GM12878 (cell line): ENCODE measurements at regions not wholly inside any gene's neighbourhood (a gene's known extent, or its start where the extent isn't known, plus 50 kb on each side); places are given as distances from the start of the nearest gene placed in this dataset.

Source experiments
- ATAC-seq: fragments of 200-7000 bp; cut with Tn5 transposase; 3 replicates; pipeline ENCODE4 v1.9.1; 2020; ENCODE audit warnings: mild to moderate bottlenecking, moderate library complexity
- BruUV-seq: library from RNA; stranded (reverse); fragments of 400-500 nt; replicated peaks from 2 replicates; lab custom pipeline; 2021; lab: Mats Ljungman, UMichigan
- CTCF ChIA-PET: fragments of 300-600 bp; sonication (Branson Sonifier 250); formaldehyde crosslinking; extraction: SDS; loops from one replicate; lab custom pipeline; 2021; ENCODE audit warnings: inconsistent platforms; lab: Yijun Ruan, JAX
- POLR2A ChIA-PET: fragments of 350-600 bp; formaldehyde crosslinking; extraction: SDS; loops from one replicate; lab custom pipeline; 2021; ENCODE audit warnings: inconsistent platforms; lab: Charles Lee
- RAD21 ChIA-PET: fragments of 300-600 bp; sonication (Branson Sonifier 250); formaldehyde crosslinking; loops from one replicate; lab custom pipeline; 2023; ENCODE audit warnings: antibody characterized with exemption; ENCODE audit not compliant: unreplicated experiment; lab: Charles Lee
- SMC1A ChIA-PET: fragments of 300-600 bp; sonication (Branson Sonifier 250); formaldehyde crosslinking; loops from one replicate; lab custom pipeline; 2023; ENCODE audit not compliant: unreplicated experiment, uncharacterized antibody; lab: Charles Lee
- DNase-seq: peaks from one replicate; pipeline ENCODE4 v3.0.0-alpha.2; 2011; ENCODE audit warnings: low read depth, low spot score
- FAIRE-seq: peaks from 3 replicates; lab custom pipeline; 2011; peaks lifted over from hg19 to GRCh38; lab: Jason Lieb, UNC
- H2AFZ ChIP-seq: 2 replicates; pipeline ENCODE4 v1.6.0; 2011; ENCODE audit warnings: low read depth, low read length, control low read depth; ENCODE audit not compliant: control insufficient read depth
- H3K27ac ChIP-seq: 2 replicates; pipeline ENCODE4 v1.5.1; 2011; ENCODE audit warnings: control low read depth; ENCODE audit not compliant: control insufficient read depth, insufficient read depth
- H3K27me3 ChIP-seq, 2 experiments: replicated peaks in 1 of 2; 2 replicates each; pipeline versions ENCODE4 v1.6.0 to v1.6.1; 2011; ENCODE audit warnings: low read length in 1 of 2; ENCODE audit not compliant: control insufficient read depth in 2 of 2, insufficient read depth in 2 of 2
- H3K36me3 ChIP-seq, 2 experiments: 2 replicates each; pipeline ENCODE4 v1.5.1; 2011; ENCODE audit warnings: low read length in 1 of 2; ENCODE audit not compliant: control insufficient read depth in 2 of 2, insufficient read depth in 2 of 2
- H3K4me1 ChIP-seq: 2 replicates; pipeline ENCODE4 v1.6.1; 2011; ENCODE audit warnings: mild to moderate bottlenecking, low read length, moderate library complexity, mixed read lengths; ENCODE audit not compliant: control insufficient read depth, insufficient read depth
- H3K4me2 ChIP-seq: 2 replicates; pipeline ENCODE4 v1.6.0; 2011; ENCODE audit warnings: control low read depth; ENCODE audit not compliant: control insufficient read depth, insufficient read depth
- H3K4me3 ChIP-seq: fragments of 200-600 bp; sonication (generic); 2 replicates; pipeline ENCODE4 v1.5.1; 2016
- H3K79me2 ChIP-seq: 2 replicates; pipeline ENCODE4 v1.6.0; 2011; ENCODE audit warnings: low read length; ENCODE audit not compliant: control insufficient read depth, insufficient read depth
- H3K9ac ChIP-seq: 2 replicates; pipeline ENCODE4 v1.8.0; 2011; ENCODE audit warnings: low read length, control low read depth, mixed read lengths; ENCODE audit not compliant: control insufficient read depth, insufficient read depth
- H3K9me3 ChIP-seq: replicated peaks from 3 replicates; pipeline ENCODE4 v1.5.1; 2011; ENCODE audit warnings: mild to moderate bottlenecking, low read length; ENCODE audit not compliant: control insufficient read depth, insufficient read depth
- H4K20me1 ChIP-seq: 2 replicates; pipeline ENCODE4 v1.6.0; 2011; ENCODE audit not compliant: control insufficient read depth, insufficient read depth
- BCLAF1 ChIP-seq: fragments of 450-650 bp; IDR thresholded peaks from 2 replicates; pipeline ENCODE4 v1.6.1; 2017; ENCODE audit warnings: antibody characterized with exemption, mild to moderate bottlenecking, moderate library complexity
- CBX3 ChIP-seq: fragments of 200-600 bp; sonication (generic); IDR thresholded peaks from 2 replicates; pipeline ENCODE4 v1.6.1; 2016; ENCODE audit warnings: low read depth, borderline replicate concordance
- CEBPZ ChIP-seq: fragments of 150-350 bp; IDR thresholded peaks from 2 replicates; pipeline ENCODE4 v1.6.1; 2016; ENCODE audit warnings: low read depth, low read length
- CHD1 ChIP-seq: IDR thresholded peaks from 2 replicates; pipeline ENCODE4 v1.6.1; 2012; ENCODE audit warnings: low read depth, low read length, improper control_type of control experiment
- CHD2 ChIP-seq: IDR thresholded peaks from 2 replicates; pipeline ENCODE4 v1.6.1; 2011; ENCODE audit warnings: low read depth, low read length, improper control_type of control experiment, borderline replicate concordance
- HDGF ChIP-seq: fragments of 450-650 bp; IDR thresholded peaks from 2 replicates; pipeline ENCODE4 v1.6.1; 2016; ENCODE audit warnings: antibody characterized with exemption
- IRF4 ChIP-seq: IDR thresholded peaks from 2 replicates; pipeline ENCODE4 v1.6.1; 2011; ENCODE audit warnings: low read depth, low read length
- LARP7 ChIP-seq: fragments of 450-650 bp; IDR thresholded peaks from 2 replicates; pipeline ENCODE4 v1.6.1; 2017; ENCODE audit warnings: mild to moderate bottlenecking
- NR2C2 ChIP-seq: IDR thresholded peaks from 2 replicates; pipeline ENCODE4 v1.6.1; 2011; ENCODE audit warnings: borderline replicate concordance, low read depth; ENCODE audit not compliant: control insufficient read depth, insufficient read length
- PAX8 ChIP-seq: fragments of 450-650 bp; IDR thresholded peaks from 2 replicates; pipeline ENCODE4 v1.6.1; 2017; ENCODE audit warnings: mild to moderate bottlenecking, moderate library complexity
- PML ChIP-seq: IDR thresholded peaks from 2 replicates; pipeline ENCODE4 v1.6.1; 2012; ENCODE audit warnings: low read length, inconsistent platforms
- RB1 ChIP-seq: fragments of 450-650 bp; formaldehyde crosslinking; IDR thresholded peaks from 2 replicates; pipeline ENCODE4 v1.6.1; 2017; ENCODE audit warnings: mild to moderate bottlenecking, borderline replicate concordance
- RBBP5 ChIP-seq: fragments of 200-600 bp; sonication (generic); conservative IDR thresholded peaks from 2 replicates; pipeline ENCODE4 v1.6.1; 2016
- SMARCA5 ChIP-seq: fragments of 450-650 bp; IDR thresholded peaks from 2 replicates; pipeline ENCODE4 v1.6.1; 2017; ENCODE audit warnings: mild to moderate bottlenecking
- STAT3 ChIP-seq: IDR thresholded peaks from 2 replicates; pipeline ENCODE4 v1.6.1; 2011; ENCODE audit warnings: low read depth, low read length, improper control_type of control experiment
- SUZ12 ChIP-seq: fragments of 200-600 bp; sonication (generic); IDR thresholded peaks from one replicate; pipeline ENCODE4 v1.6.1; 2018; ENCODE audit warnings: antibody characterized with exemption, mild to moderate bottlenecking; ENCODE audit not compliant: unreplicated experiment
- ZBTB11 ChIP-seq: fragments of 450-650 bp; formaldehyde crosslinking; IDR thresholded peaks from 2 replicates; pipeline ENCODE4 v1.5.0; 2022; ENCODE audit warnings: mild to moderate bottlenecking, missing genetic modification characterization
- WGBS: methylation state at CpG from one replicate; pipeline ENCODE4 v1.1.6; 2016; ENCODE audit warnings: low lambda C conversion rate; ENCODE audit not compliant: insufficient replicate concordance, insufficient coverage; ENCODE audit errors: missing lambda C conversion rate; 5-methylcytosine and 5-hydroxymethylcytosine counted together
- in situ Hi-C: fragments of 300-500 bp; cut with MboI; formaldehyde crosslinking; loops from 9 replicates; pipeline ENCODE4 v1.14.3; 2018; ENCODE audit warnings: mixed read lengths
- intact Hi-C: fragments of 100-400 bp; cut with micrococcal nuclease; formaldehyde crosslinking; loops from one replicate; pipeline ENCODE4 v1.14.2; 2022; ENCODE audit not compliant: unreplicated experiment

- Histone ChIP-seq H2AFZ (no peak overlapping the region), H4K20me1 (no peaks in the 10 kb centered on the region), H3K4me2 (no peak overlapping the region), H3K36me3 (no peaks in the 10 kb centered on the region), H3K4me1 (no peaks in the 10 kb centered on the region), H3K4me3 (no peak overlapping the region), H3K9ac (no peak overlapping the region), H3K27ac (no peak overlapping the region), H3K79me2 (no peaks in the 10 kb centered on the region), H3K27me3 (no peaks in the 10 kb centered on the region), H3K9me3 (peaks cover 6% of the 10 kb centered on the region; the same call in 2 of the 3 replicates)
- ChIA-PET SMC1A (no interaction called here), RAD21 (no interaction called here), CTCF (no interaction called here), POLR2A (no interaction called here)
- DNase-seq (no peak), FAIRE-seq (no peak), ATAC-seq (no peak)
- no TSS peak for BruUV-seq
- 61% methylated on average over 2 of the region's 2 CpGs for WGBS
- in situ Hi-C loops: no loop called here
- intact Hi-C loops: no loop called here
- no peak for TF ChIP-seq CEBPZ
- no peak for TF ChIP-seq CHD2
- no peak for TF ChIP-seq IRF4
- TF ChIP-seq BCLAF1: no peak
- no peak for TF ChIP-seq CBX3
- no peak for TF ChIP-seq CHD1
- TF ChIP-seq SMARCA5: no peak
- no peak for TF ChIP-seq HDGF
- no peak for TF ChIP-seq PAX8
- TF ChIP-seq LARP7: no peak
- TF ChIP-seq SUZ12: no peak
- TF ChIP-seq RB1: no peak
- no peak for TF ChIP-seq NR2C2
- no peak for TF ChIP-seq STAT3
- no peak for TF ChIP-seq ZBTB11 (CRISPR knock-in tag)
- TF ChIP-seq PML: no peak
- no peak for TF ChIP-seq RBBP5
These were observed 262.1 kb upstream of the TBL1XR1 start for GRCh38 chr3:177459401-177459800.
